HEK293T (cell line): ENCODE measurements at regions not wholly inside any gene's neighbourhood (a gene's known extent, or its start where the extent isn't known, plus 50 kb on each side); places are given as distances from the start of the nearest gene placed in this dataset.

Source experiments
- CTCF ChIA-PET: fragments of 350-600 bp; formaldehyde crosslinking; extraction: SDS; loops from one replicate; lab custom pipeline; 2021; ENCODE audit warnings: antibody characterized with exemption, inconsistent platforms; lab: Yijun Ruan, JAX
- POLR2A ChIA-PET: fragments of 350-600 bp; formaldehyde crosslinking; extraction: SDS; loops from one replicate; lab custom pipeline; 2020; ENCODE audit warnings: antibody characterized with exemption, inconsistent platforms; lab: Yijun Ruan, JAX
- DNase-seq: peaks from one replicate; pipeline ENCODE4 v3.0.0; 2012; ENCODE audit warnings: mixed read lengths; ENCODE audit errors: extremely low spot score
- ARNT ChIP-seq: fragments of 450-650 bp; IDR thresholded peaks from 2 replicates; pipeline ENCODE4 v1.6.1; 2017; ENCODE audit warnings: mild to moderate bottlenecking
- BHLHE40 ChIP-seq: fragments of 450-650 bp; IDR thresholded peaks from 2 replicates; pipeline ENCODE4 v1.6.1; 2016; ENCODE audit warnings: mild to moderate bottlenecking, moderate library complexity, borderline replicate concordance
- CTBP1 ChIP-seq: fragments of 450-650 bp; IDR thresholded peaks from 2 replicates; pipeline ENCODE4 v1.6.1; 2016; ENCODE audit warnings: borderline replicate concordance
- ELF4 ChIP-seq: fragments of 450-650 bp; IDR thresholded peaks from 2 replicates; pipeline ENCODE4 v1.6.1; 2017; ENCODE audit warnings: antibody characterized with exemption
- FOXA1 ChIP-seq: fragments of 450-650 bp; IDR thresholded peaks from 2 replicates; pipeline ENCODE4 v1.6.1; 2016; ENCODE audit warnings: mild to moderate bottlenecking
- FOXK2 ChIP-seq: fragments of 450-650 bp; IDR thresholded peaks from 2 replicates; pipeline ENCODE4 v1.6.1; 2016; ENCODE audit warnings: mild to moderate bottlenecking
- FOXM1 ChIP-seq: fragments of 450-650 bp; IDR thresholded peaks from 2 replicates; pipeline ENCODE4 v1.6.1; 2017; ENCODE audit warnings: mild to moderate bottlenecking, borderline replicate concordance
- HDGF ChIP-seq: fragments of 450-650 bp; IDR thresholded peaks from 2 replicates; pipeline ENCODE4 v1.6.1; 2017; ENCODE audit warnings: antibody characterized with exemption, borderline replicate concordance
- L3MBTL2 ChIP-seq: fragments of 450-650 bp; conservative IDR thresholded peaks from 2 replicates; pipeline ENCODE4 v1.6.1; 2016; ENCODE audit warnings: mild to moderate bottlenecking
- LEF1 ChIP-seq: fragments of 450-650 bp; IDR thresholded peaks from 2 replicates; pipeline ENCODE4 v1.6.1; 2017; ENCODE audit warnings: mild to moderate bottlenecking, borderline replicate concordance
- NFRKB ChIP-seq: fragments of 450-650 bp; IDR thresholded peaks from 2 replicates; pipeline ENCODE4 v1.6.1; 2016; ENCODE audit warnings: mild to moderate bottlenecking, moderate library complexity
- SP1 ChIP-seq: fragments of 450-650 bp; IDR thresholded peaks from 2 replicates; pipeline ENCODE4 v1.6.1; 2017
- SUZ12 ChIP-seq: fragments of 450-650 bp; IDR thresholded peaks from 2 replicates; pipeline ENCODE4 v1.6.1; 2016; ENCODE audit warnings: mild to moderate bottlenecking
- TARDBP ChIP-seq: fragments of 450-650 bp; IDR thresholded peaks from 2 replicates; pipeline ENCODE4 v1.6.1; 2016
- ZNF384 ChIP-seq: fragments of 450-650 bp; IDR thresholded peaks from 2 replicates; pipeline ENCODE4 v1.6.1; 2016
- TF ChIP-seq, protein P1 (sequence below): fragments of 450-650 bp; IDR thresholded peaks from 2 replicates; pipeline ENCODE4 v1.6.1; 2016

DNA sequence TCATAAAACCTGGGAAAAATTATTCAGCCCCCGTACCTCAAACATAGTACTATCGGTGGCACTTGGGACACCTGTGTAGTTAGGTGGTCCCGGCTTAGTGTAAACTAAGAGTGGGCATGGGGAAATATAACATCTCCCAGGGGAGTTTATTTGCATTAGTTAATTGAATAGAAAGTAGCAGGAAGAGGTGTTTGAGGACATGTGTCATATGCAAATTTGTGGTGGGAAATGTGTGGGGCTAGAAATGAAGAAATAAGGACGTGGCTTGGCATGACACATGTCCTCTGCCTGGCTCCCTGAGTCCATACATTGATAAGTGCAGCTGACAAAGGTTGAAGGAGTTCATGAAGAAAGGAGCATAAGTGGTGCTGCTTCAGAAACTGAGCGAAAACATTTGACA is 483.6 kb downstream of the SH2D1A start:
- CTCF ChIA-PET = no interaction called here
- POLR2A ChIA-PET = no interaction called here
- no peak for DNase-seq

DNA sequence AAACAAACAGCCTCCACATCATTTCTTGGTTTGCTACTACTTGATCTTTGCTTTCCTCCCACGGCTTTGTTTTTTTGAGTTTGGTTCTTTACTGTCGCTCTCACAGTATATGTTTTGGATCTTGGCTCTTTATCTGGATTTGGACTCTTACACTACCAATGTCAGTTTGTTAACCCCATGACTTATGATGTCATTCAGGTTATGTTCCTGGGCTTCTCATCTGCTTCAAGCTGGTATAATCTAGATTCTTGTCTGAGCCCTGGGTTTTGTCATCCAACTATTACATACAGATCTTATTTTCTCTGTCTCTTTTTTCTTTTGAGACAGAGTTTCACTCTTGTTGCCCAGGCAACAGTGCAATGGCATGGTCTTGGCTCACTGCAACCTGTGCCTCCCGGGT is 482.9 kb upstream of the TEX13C start:
- DNase-seq = no peak
- CTCF ChIA-PET = interaction anchor here (0.7 kb wide), 1 partner anchor 394 kb away, joined by 3 read pairs; no protein-coding TSS in a partner anchor
- TF ChIP-seq BHLHE40 (no peak), SUZ12 (no peak), LEF1 (no peak), SP1 (no peak), ZNF384 (no peak), ELF4 (no peak), HDGF (no peak), ARNT (no peak), FOXA1 (no peak), FOXK2 (no peak), TARDBP (no peak), NFRKB (no peak), FOXM1 (no peak)
- POLR2A ChIA-PET = no interaction called here

More for the DNA sequence above, 483.6 kb downstream of the SH2D1A start:
- TF ChIP-seq SP1 (no peak), L3MBTL2 (no peak), FOXK2 (no peak), ZNF384 (no peak)

DNA sequence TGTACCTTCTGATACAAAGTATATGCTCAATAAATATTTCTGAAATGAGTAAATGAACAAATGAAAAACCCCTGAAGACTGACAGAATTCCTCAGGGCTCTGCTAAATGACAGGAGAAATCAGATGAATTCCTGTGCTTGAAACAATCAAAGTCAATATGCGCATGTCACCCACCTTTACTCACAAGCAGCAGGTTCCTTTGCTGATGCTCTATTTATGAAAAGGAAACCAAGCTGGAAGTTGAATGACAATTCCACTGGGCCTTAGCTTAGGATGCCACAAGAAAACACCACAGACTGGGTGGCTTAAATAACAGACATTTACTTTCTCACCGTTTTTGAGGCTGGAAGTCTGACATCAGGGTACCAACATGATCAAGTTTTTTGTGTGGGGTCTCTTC is 477.5 kb upstream of the TEX13C start:
- DNase-seq = no peak
- ChIA-PET CTCF (no interaction called here), POLR2A (no interaction called here)
- TF ChIP-seq HDGF (no peak), ARNT (no peak), FOXK2 (no peak), ELF4 (no peak), TARDBP (no peak), LEF1 (no peak), SP1 (no peak), CTBP1 (no peak), NFRKB (no peak), SUZ12 (no peak), FOXM1 (no peak), FOXA1 (no peak), ZNF384 (no peak), L3MBTL2 (no peak), BHLHE40 (no peak)
- TF ChIP-seq, protein P1, sequence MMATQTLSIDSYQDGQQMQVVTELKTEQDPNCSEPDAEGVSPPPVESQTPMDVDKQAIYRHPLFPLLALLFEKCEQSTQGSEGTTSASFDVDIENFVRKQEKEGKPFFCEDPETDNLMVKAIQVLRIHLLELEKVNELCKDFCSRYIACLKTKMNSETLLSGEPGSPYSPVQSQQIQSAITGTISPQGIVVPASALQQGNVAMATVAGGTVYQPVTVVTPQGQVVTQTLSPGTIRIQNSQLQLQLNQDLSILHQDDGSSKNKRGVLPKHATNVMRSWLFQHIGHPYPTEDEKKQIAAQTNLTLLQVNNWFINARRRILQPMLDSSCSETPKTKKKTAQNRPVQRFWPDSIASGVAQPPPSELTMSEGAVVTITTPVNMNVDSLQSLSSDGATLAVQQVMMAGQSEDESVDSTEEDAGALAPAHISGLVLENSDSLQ = no peak

DNA sequence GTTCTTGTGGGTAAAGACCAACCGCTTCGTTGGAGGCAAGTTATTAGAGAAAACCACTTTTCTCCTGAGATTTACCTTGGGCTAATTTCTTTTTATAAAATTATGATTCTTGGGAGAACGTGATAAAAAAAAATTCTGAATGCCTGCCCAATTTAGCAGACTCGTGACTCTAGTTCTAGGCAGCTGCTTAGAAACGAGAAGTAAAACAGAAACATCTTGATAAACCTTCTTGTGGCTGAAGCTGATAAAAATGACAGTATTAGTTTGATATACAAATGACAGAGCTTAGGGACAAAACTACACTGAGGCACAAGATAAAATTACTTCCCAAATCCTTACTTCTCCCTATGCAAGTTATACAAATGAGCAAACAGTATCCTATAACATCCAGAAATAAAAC is 458.9 kb upstream of the TEX13C start:
- no peak for DNase-seq
- ChIA-PET CTCF (no interaction called here), POLR2A (no interaction called here)
- TF ChIP-seq FOXM1 (no peak), HDGF (no peak), ARNT (no peak), ZNF384 (no peak), TARDBP (no peak), SP1 (no peak), ELF4 (no peak), SUZ12 (no peak), FOXA1 (no peak), L3MBTL2 (no peak), LEF1 (no peak), BHLHE40 (no peak), CTBP1 (no peak), FOXK2 (no peak), NFRKB (no peak)
- TF ChIP-seq, protein P1 = no peak

DNA sequence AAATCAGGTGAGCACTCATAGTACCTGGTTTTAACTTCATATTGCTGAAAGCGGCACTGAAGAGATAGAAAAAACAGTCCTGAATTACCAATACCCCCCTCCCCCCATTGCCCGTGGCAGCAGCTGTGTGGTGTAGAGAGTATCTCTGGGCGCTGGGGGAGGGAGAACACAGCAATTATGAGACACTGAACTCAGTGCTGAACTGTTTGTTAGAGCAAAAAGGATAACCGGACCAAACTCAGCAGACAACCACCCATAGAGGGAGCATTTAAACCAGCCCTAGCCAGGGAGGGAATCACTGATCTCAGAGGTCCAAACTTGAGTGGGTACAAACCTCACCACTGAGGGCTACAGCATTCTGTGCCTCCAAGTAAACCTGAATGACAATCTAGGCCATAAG is 457.4 kb upstream of the TEX13C start:
- DNase-seq = no peak
- ChIA-PET CTCF (no interaction called here), POLR2A (no interaction called here)
- no peak for TF ChIP-seq FOXM1
- no peak for TF ChIP-seq FOXA1
- TF ChIP-seq TARDBP = no peak
- no peak for TF ChIP-seq NFRKB
- no peak for TF ChIP-seq HDGF
- no peak for TF ChIP-seq ELF4
- TF ChIP-seq LEF1 = no peak
- TF ChIP-seq, protein P1 = no peak
- no peak for TF ChIP-seq L3MBTL2
- TF ChIP-seq SP1 = no peak
- TF ChIP-seq SUZ12 = no peak
- no peak for TF ChIP-seq ARNT
- no peak for TF ChIP-seq CTBP1
- no peak for TF ChIP-seq ZNF384
- no peak for TF ChIP-seq BHLHE40
- TF ChIP-seq FOXK2 = no peak

DNA sequence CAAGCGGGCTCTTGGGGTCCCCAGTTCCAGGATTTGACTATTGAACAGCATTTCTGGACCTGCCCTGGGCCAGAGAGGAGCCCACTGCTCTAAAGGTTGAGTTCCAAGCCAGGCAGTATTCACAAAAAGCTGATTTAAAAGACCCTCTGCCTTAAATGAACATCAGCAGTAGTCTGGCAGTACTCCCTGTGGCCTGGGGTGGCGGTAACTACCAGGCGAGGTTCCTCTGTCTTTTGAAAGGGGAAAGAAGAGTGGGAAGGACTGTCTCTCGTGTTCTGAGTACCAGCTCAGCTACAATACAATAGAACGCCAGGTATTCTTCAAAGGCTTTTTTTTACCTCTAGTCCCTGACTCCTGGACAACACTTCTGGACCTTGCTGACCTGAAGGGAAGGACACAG is 456.4 kb upstream of the TEX13C start:
- CTCF ChIA-PET = interaction anchor here (0.6 kb wide), 1 partner anchor 67 kb away, joined by 3 read pairs; no protein-coding TSS in a partner anchor
- DNase-seq = peak; percentile 17
- no peak for TF ChIP-seq SP1
- TF ChIP-seq FOXM1 = no peak
- no peak for TF ChIP-seq LEF1
- TF ChIP-seq CTBP1 = no peak
- TF ChIP-seq BHLHE40 = no peak
- POLR2A ChIA-PET = no interaction called here
